ENCODE measurements at regions not wholly inside any gene's neighbourhood (a gene's known extent, or its start where the extent isn't known, plus 50 kb on each side); places are given as distances from the start of the nearest gene placed in this dataset.

GRCh38 chr13:91185294-91185863 lies 162.1 kb upstream of the MIR17HG start:
- Mint-ChIP-seq H3K27me3 (ENCODE audit: insufficient read depth, low read depth) (peaks cover 2% of the 10 kb centered on the region), H3K36me3 (no peaks in the 10 kb centered on the region), H3K4me1 (peaks cover 15% of the 10 kb centered on the region), H3K27ac (no peak overlapping the region), H3K9me3 (peaks cover 3% of the 10 kb centered on the region), H3K4me3 (no peak overlapping the region)
- Histone ChIP-seq H3K9ac (no peak overlapping the region), H2AFZ (replicated peaks) (peak overlapping the region; percentile 55), H3K4me1 (peaks cover 14% of the 10 kb centered on the region), H3K27ac (no peak overlapping the region), H3K27me3 (no peaks in the 10 kb centered on the region), H3F3A (ENCODE audit: low read depth) (no peaks in the 10 kb centered on the region), H3K9me3 (ENCODE audit: low read depth) (no peaks in the 10 kb centered on the region), H3K4me3 (no peak overlapping the region), H3K4me2 (no peak overlapping the region), H4K20me1 (ENCODE audit: low read depth) (no peaks in the 10 kb centered on the region), H3K36me3 (no peaks in the 10 kb centered on the region), H3K79me2 (ENCODE audit: low read depth) (no peaks in the 10 kb centered on the region)
- TF ChIP-seq CTCF (IDR thresholded peaks at IDR 0.05) (peak; percentile 58), EZH2phosphoT487 (IDR thresholded peaks at IDR 0.05) (no peak), EZH2 (IDR thresholded peaks at IDR 0.05) (no peak)
- DNase-seq (ENCODE audit: low spot score) = peak; percentile 29

GRCh38 chr13:91187522-91187921 lies 160.0 kb upstream of the MIR17HG start:
- Histone ChIP-seq H3K79me2 (ENCODE audit: low read depth) (no peaks in the 10 kb centered on the region), H3K4me2 (no peak overlapping the region), H3K27ac (no peak overlapping the region), H3F3A (ENCODE audit: low read depth) (no peaks in the 10 kb centered on the region), H2AFZ (replicated peaks) (no peak overlapping the region), H3K4me3 (no peak overlapping the region), H3K4me1 (peaks cover 14% of the 10 kb centered on the region), H3K36me3 (no peaks in the 10 kb centered on the region), H4K20me1 (ENCODE audit: low read depth) (no peaks in the 10 kb centered on the region), H3K27me3 (no peaks in the 10 kb centered on the region), H3K9me3 (ENCODE audit: low read depth) (no peaks in the 10 kb centered on the region), H3K9ac (no peak overlapping the region)
- H3K4me1 Mint-ChIP-seq = peaks cover 15% of the 10 kb centered on the region
- H3K27ac Mint-ChIP-seq = no peak overlapping the region
- no peaks in the 10 kb centered on the region for H3K27me3 Mint-ChIP-seq (ENCODE audit: insufficient read depth, low read depth)
- no peak overlapping the region for H3K4me3 Mint-ChIP-seq
- no peak for DNase-seq (ENCODE audit: low spot score)
- H3K36me3 Mint-ChIP-seq = no peaks in the 10 kb centered on the region
- TF ChIP-seq EZH2 (IDR thresholded peaks at IDR 0.05) (no peak), EZH2phosphoT487 (IDR thresholded peaks at IDR 0.05) (no peak), CTCF (IDR thresholded peaks at IDR 0.05) (no peak)
- H3K9me3 Mint-ChIP-seq = peaks cover 8% of the 10 kb centered on the region

- Histone ChIP-seq H3K27ac (no peak overlapping the region), H3K79me2 (ENCODE audit: low read depth) (no peaks in the 10 kb centered on the region), H3K4me2 (no peak overlapping the region), H3K27me3 (no peaks in the 10 kb centered on the region), H3K4me3 (no peak overlapping the region), H4K20me1 (ENCODE audit: low read depth) (no peaks in the 10 kb centered on the region), H3K36me3 (no peaks in the 10 kb centered on the region), H3K9me3 (ENCODE audit: low read depth) (no peaks in the 10 kb centered on the region), H3K4me1 (peaks cover 6% of the 10 kb centered on the region), H3F3A (ENCODE audit: low read depth) (no peaks in the 10 kb centered on the region), H2AFZ (replicated peaks) (no peak overlapping the region), H3K9ac (no peak overlapping the region)
- H3K27ac Mint-ChIP-seq = no peak overlapping the region
- H3K9me3 Mint-ChIP-seq = peaks cover 13% of the 10 kb centered on the region
- TF ChIP-seq EZH2 (IDR thresholded peaks at IDR 0.05) (no peak), EZH2phosphoT487 (IDR thresholded peaks at IDR 0.05) (no peak), CTCF (IDR thresholded peaks at IDR 0.05) (no peak)
- no peak for DNase-seq (ENCODE audit: low spot score)
- H3K36me3 Mint-ChIP-seq = no peaks in the 10 kb centered on the region
- no peaks in the 10 kb centered on the region for H3K27me3 Mint-ChIP-seq (ENCODE audit: insufficient read depth, low read depth)
- H3K4me3 Mint-ChIP-seq = no peak overlapping the region
- peaks cover 10% of the 10 kb centered on the region for H3K4me1 Mint-ChIP-seq
These were observed 158.0 kb upstream of the MIR17HG start for GRCh38 chr13:91189506-91189905.

All from neural progenitor cell (in vitro differentiated cells).